HL-60 (cell line): ENCODE measurements at regions not wholly inside any gene's neighbourhood (a gene's known extent, or its start where the extent isn't known, plus 50 kb on each side); places are given as distances from the start of the nearest gene placed in this dataset.

Experiments
- CTCF ChIP-seq: IDR thresholded peaks from one replicate; pipeline ENCODE4 v1.5.1; 2011; ENCODE audit warnings: low read length, control low read depth, inconsistent platforms; ENCODE audit not compliant: insufficient read depth
- GABPA ChIP-seq: IDR thresholded peaks from 2 replicates; pipeline ENCODE4 v1.6.1; 2012; ENCODE audit warnings: low read depth
- POLR2AphosphoS5 ChIP-seq: IDR thresholded peaks from 2 replicates; pipeline ENCODE4 v1.6.1; 2012; ENCODE audit warnings: low read depth
- REST ChIP-seq: IDR thresholded peaks from 2 replicates; pipeline ENCODE4 v1.6.1; 2012; ENCODE audit warnings: low read depth; ENCODE audit not compliant: insufficient replicate concordance
- SPI1 ChIP-seq: IDR thresholded peaks from 2 replicates; pipeline ENCODE4 v1.6.1; 2012; ENCODE audit warnings: low read depth, mild to moderate bottlenecking, borderline replicate concordance

GRCh38 chr1:87190402-87190801, 138.3 kb upstream of the LMO4 start:
- TF ChIP-seq CTCF, result no peak
- TF ChIP-seq POLR2AphosphoS5, result no peak
- TF ChIP-seq REST, result no peak
- no peak for TF ChIP-seq GABPA
- TF ChIP-seq SPI1, result no peak
